ENCODE measurements at regions not wholly inside any gene's neighbourhood (a gene's known extent, or its start where the extent isn't known, plus 50 kb on each side); places are given as distances from the start of the nearest gene placed in this dataset.

DNA sequence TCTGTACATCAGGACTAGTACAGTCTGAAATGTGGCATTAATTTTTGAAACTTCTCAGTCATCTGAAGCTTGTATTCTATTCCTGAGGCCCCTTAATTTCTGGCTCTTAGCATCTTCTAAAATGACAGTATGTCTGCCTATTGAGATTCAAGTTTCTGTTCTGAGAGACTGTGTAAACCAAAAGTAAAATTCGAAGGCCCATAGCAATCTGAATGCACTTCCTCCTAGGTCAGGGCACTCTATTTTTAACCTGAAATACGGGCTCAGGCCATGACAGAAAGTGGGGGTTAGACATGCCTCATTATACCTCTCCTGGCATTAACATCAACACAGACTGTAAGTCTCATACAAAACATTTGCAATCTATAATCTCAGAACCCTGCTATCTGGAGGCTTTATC lies 584.4 kb downstream of the KLHL4 start (continued):
- TF ChIP-seq KAT8 (CRISPR knock-in tag; IDR thresholded peaks at IDR 0.05) = no peak
- TF ChIP-seq, protein P1, sequence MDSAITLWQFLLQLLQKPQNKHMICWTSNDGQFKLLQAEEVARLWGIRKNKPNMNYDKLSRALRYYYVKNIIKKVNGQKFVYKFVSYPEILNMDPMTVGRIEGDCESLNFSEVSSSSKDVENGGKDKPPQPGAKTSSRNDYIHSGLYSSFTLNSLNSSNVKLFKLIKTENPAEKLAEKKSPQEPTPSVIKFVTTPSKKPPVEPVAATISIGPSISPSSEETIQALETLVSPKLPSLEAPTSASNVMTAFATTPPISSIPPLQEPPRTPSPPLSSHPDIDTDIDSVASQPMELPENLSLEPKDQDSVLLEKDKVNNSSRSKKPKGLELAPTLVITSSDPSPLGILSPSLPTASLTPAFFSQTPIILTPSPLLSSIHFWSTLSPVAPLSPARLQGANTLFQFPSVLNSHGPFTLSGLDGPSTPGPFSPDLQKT (CRISPR knock-in tag; IDR thresholded peaks at IDR 0.05; ENCODE audit: borderline replicate concordance) = no peak
- no peak for TF ChIP-seq CHD4 (IDR thresholded peaks at IDR 0.05; ENCODE audit: borderline replicate concordance, low read length)
- no peak for TF ChIP-seq ZXDC (CRISPR knock-in tag; IDR thresholded peaks at IDR 0.05)
- TF ChIP-seq, protein P2, sequence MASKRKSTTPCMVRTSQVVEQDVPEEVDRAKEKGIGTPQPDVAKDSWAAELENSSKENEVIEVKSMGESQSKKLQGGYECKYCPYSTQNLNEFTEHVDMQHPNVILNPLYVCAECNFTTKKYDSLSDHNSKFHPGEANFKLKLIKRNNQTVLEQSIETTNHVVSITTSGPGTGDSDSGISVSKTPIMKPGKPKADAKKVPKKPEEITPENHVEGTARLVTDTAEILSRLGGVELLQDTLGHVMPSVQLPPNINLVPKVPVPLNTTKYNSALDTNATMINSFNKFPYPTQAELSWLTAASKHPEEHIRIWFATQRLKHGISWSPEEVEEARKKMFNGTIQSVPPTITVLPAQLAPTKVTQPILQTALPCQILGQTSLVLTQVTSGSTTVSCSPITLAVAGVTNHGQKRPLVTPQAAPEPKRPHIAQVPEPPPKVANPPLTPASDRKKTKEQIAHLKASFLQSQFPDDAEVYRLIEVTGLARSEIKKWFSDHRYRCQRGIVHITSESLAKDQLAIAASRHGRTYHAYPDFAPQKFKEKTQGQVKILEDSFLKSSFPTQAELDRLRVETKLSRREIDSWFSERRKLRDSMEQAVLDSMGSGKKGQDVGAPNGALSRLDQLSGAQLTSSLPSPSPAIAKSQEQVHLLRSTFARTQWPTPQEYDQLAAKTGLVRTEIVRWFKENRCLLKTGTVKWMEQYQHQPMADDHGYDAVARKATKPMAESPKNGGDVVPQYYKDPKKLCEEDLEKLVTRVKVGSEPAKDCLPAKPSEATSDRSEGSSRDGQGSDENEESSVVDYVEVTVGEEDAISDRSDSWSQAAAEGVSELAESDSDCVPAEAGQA (IDR thresholded peaks at IDR 0.05; ENCODE audit: low read depth) = no peak
- TF ChIP-seq, protein P2 (CRISPR knock-in tag; IDR thresholded peaks at IDR 0.05; ENCODE audit: borderline replicate concordance) = no peak
- no peak for TF ChIP-seq RAD21 (CRISPR knock-in tag; IDR thresholded peaks at IDR 0.05)
- TF ChIP-seq IRF9 (CRISPR knock-in tag; IDR thresholded peaks at IDR 0.05; ENCODE audit: borderline replicate concordance) = no peak
- TF ChIP-seq, protein P3, sequence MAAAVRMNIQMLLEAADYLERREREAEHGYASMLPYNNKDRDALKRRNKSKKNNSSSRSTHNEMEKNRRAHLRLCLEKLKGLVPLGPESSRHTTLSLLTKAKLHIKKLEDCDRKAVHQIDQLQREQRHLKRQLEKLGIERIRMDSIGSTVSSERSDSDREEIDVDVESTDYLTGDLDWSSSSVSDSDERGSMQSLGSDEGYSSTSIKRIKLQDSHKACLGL (CRISPR knock-in tag; IDR thresholded peaks at IDR 0.05) = no peak

All from HepG2 (cell line).